ENCODE measurements at regions not wholly inside any gene's neighbourhood (a gene's known extent, or its start where the extent isn't known, plus 50 kb on each side); places are given as distances from the start of the nearest gene placed in this dataset.

DNA sequence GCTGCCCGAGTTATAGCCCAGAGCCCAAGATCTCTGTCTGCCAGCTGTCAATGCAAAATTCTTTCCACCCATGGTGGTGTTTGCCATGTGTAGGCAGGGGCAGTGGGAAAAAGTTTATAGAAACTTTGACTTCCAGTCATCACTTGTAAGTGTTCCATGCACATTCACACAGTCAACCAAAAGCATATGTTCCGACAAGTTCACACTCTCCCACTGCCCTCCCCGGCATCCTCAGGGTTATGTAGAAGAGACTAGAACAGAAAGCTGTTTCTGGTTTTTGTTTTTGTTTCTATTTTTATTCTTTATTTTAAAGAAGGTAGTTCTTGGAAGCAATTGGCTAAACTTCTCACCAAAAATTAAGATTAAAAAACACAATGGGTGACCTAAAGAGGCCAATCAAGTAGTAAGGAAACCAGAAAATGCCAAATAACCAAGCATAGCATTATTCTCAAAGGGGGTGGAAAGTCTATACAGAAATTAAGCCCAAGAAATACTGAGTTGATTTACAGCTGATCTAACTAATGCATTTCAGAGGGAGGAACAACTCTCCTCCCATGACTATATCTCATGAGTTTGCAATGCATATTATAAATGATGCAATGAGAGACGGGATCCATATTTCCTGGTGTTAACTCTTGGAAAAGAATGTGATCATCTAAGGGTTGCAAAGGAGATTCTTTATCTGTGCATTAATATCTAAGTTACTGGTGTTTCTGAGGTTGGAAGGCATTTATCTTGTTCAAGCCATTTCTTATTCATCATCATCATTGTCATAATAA lies 91.5 kb upstream of the ETS2 start:
- TF ChIP-seq EZH2 (IDR thresholded peaks at IDR 0.05; ENCODE audit: insufficient read depth, poor library complexity, severe bottlenecking) (no peak), EZH2phosphoT487 (IDR thresholded peaks at IDR 0.05; ENCODE audit: insufficient read depth, low read depth) (no peak)

All from GM23248 (cell line).